ENCODE measurements at regions not wholly inside any gene's neighbourhood (a gene's known extent, or its start where the extent isn't known, plus 50 kb on each side); places are given as distances from the start of the nearest gene placed in this dataset.

DNA sequence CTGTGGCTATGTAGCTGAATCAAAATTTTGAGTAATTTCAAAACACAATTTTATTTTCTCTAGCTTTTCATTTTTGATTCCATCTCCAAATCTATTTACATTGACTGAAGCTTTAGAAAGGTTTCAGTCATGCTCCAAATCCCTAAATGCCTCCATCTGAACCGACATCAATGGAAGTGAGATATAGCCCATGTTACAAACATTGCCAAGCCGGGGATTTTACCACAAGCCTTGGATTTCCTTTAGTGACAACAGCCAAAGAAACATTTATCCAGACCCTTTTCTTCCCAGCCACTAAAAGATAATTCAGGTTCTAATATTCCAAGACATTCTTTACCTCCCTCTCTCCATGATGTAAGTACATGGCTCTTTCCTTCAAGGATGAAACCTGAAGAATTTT lies 1087.7 kb upstream of the SEMA6A start:
- TF ChIP-seq, protein P1, sequence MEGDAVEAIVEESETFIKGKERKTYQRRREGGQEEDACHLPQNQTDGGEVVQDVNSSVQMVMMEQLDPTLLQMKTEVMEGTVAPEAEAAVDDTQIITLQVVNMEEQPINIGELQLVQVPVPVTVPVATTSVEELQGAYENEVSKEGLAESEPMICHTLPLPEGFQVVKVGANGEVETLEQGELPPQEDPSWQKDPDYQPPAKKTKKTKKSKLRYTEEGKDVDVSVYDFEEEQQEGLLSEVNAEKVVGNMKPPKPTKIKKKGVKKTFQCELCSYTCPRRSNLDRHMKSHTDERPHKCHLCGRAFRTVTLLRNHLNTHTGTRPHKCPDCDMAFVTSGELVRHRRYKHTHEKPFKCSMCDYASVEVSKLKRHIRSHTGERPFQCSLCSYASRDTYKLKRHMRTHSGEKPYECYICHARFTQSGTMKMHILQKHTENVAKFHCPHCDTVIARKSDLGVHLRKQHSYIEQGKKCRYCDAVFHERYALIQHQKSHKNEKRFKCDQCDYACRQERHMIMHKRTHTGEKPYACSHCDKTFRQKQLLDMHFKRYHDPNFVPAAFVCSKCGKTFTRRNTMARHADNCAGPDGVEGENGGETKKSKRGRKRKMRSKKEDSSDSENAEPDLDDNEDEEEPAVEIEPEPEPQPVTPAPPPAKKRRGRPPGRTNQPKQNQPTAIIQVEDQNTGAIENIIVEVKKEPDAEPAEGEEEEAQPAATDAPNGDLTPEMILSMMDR (IDR thresholded peaks at IDR 0.05): no peak
- no peak for TF ChIP-seq POLR2A (IDR thresholded peaks at IDR 0.05)

Data from vagina (tissue), 2 donors.